Panc1 (cell line): ENCODE measurements at regions not wholly inside any gene's neighbourhood (a gene's known extent, or its start where the extent isn't known, plus 50 kb on each side); places are given as distances from the start of the nearest gene placed in this dataset.

Experiments
- ATAC-seq: fragments of 200-7000 bp; cut with Tn5 transposase; 2 replicates; pipeline ENCODE4 v1.9.1; 2020; ENCODE audit warnings: mild to moderate bottlenecking, moderate library complexity
- BruUV-seq: library from RNA; stranded (reverse); fragments of 400-500 nt; replicated peaks from 2 replicates; lab custom pipeline; 2021; lab: Mats Ljungman, UMichigan
- CTCF ChIA-PET: fragments of 300-600 bp; sonication (Branson Sonifier 250); formaldehyde crosslinking; loops from one replicate; lab custom pipeline; 2022; ENCODE audit warnings: antibody characterized with exemption; lab: Charles Lee
- POLR2A ChIA-PET: fragments of 300-600 bp; sonication (Branson Sonifier 250); formaldehyde crosslinking; loops from one replicate; lab custom pipeline; 2022; ENCODE audit warnings: antibody characterized with exemption; lab: Charles Lee
- DNase-seq: peaks from one replicate; pipeline ENCODE4 v3.0.0-alpha.2; 2010; ENCODE audit warnings: low read depth, low spot score
- H3K27ac ChIP-seq: 2 replicates; pipeline ENCODE4 v1.5.1; 2011; ENCODE audit warnings: mild to moderate bottlenecking, low read length, inconsistent platforms
- H3K27me3 ChIP-seq: fragments of 200-500 bp; sonication (Bioruptor generic); 2 replicates; pipeline ENCODE4 v1.6.0; 2014; ENCODE audit warnings: low read length, inconsistent platforms; ENCODE audit not compliant: control insufficient read depth, insufficient read depth
- H3K36me3 ChIP-seq: fragments of 200-500 bp; sonication (Bioruptor generic); 2 replicates; pipeline ENCODE4 v1.5.1; 2014; ENCODE audit warnings: inconsistent platforms, mild to moderate bottlenecking, low read length, moderate library complexity; ENCODE audit not compliant: control insufficient read depth, insufficient read depth
- H3K4me1 ChIP-seq: 2 replicates; pipeline ENCODE4 v1.5.1; 2011; ENCODE audit warnings: inconsistent platforms, mild to moderate bottlenecking, low read length, moderate library complexity; ENCODE audit not compliant: control insufficient read depth, insufficient read depth
- H3K4me3 ChIP-seq, 2 experiments: 2 replicates each; pipeline ENCODE4 v1.5.1; 2011 to 2012; ENCODE audit warnings: low read depth in 2 of 2, low read length in 2 of 2, mild to moderate bottlenecking in 2 of 2, inconsistent platforms in 1 of 2, moderate library complexity in 1 of 2
- H3K9me3 ChIP-seq: fragments of 200-500 bp; sonication (Bioruptor generic); 2 replicates; pipeline ENCODE4 v1.5.1; 2014; ENCODE audit warnings: low read depth, mild to moderate bottlenecking, inconsistent platforms, low read length, moderate library complexity; ENCODE audit not compliant: control insufficient read depth, insufficient read depth
- CTCF ChIP-seq: fragments of 450-650 bp; IDR thresholded peaks from 2 replicates; pipeline ENCODE4 v1.5.1; 2017; ENCODE audit warnings: mild to moderate bottlenecking
- POLR2AphosphoS5 ChIP-seq: IDR thresholded peaks from 2 replicates; pipeline ENCODE4 v1.6.1; 2012; ENCODE audit warnings: mild to moderate bottlenecking, low read depth, low read length, moderate library complexity
- REST ChIP-seq, 2 experiments: IDR thresholded peaks; 2 replicates each; pipeline ENCODE4 v1.6.1; 2011 to 2012; ENCODE audit warnings: low read depth in 2 of 2, control low read depth in 1 of 2, low read length in 1 of 2, mild to moderate bottlenecking in 1 of 2, moderate library complexity in 1 of 2; ENCODE audit not compliant: insufficient read depth in 1 of 2
- SIN3A ChIP-seq: IDR thresholded peaks from 2 replicates; pipeline ENCODE4 v1.6.1; 2012; ENCODE audit warnings: low read depth, mild to moderate bottlenecking, low read length, moderate library complexity, borderline replicate concordance; ENCODE audit not compliant: insufficient read depth
- TCF7L2 ChIP-seq: IDR thresholded peaks from 2 replicates; pipeline ENCODE4 v1.6.1; 2011; ENCODE audit warnings: mild to moderate bottlenecking, low read depth, low read length, inconsistent platforms
- in situ Hi-C: cut with HindIII; loops from 2 replicates; pipeline ENCODE4 v1.10.0; 2016; ENCODE audit warnings: low sequenced_read_pairs, low pct_unique_long_range_greater_than_20kb
- intact Hi-C: fragments of 100-400 bp; cut with micrococcal nuclease; formaldehyde crosslinking; loops from one replicate; pipeline ENCODE4 v1.10.0; 2022; ENCODE audit not compliant: unreplicated experiment

- CTCF ChIA-PET, result interaction anchor here (0.6 kb wide), 1 partner anchor 22 kb away, joined by 3 read pairs; no protein-coding TSS in a partner anchor
- intact Hi-C loops (no loop called here), in situ Hi-C loops (no loop called here)
- Histone ChIP-seq H3K36me3 (no peaks in the 10 kb centered on the region), H3K27me3 (no peaks in the 10 kb centered on the region; the same call in 1 of the 2 replicates), H3K27ac (no peak overlapping the region), H3K4me1 (no peaks in the 10 kb centered on the region), H3K4me3 (no peak overlapping the region), H3K9me3 (no peaks in the 10 kb centered on the region)
- POLR2A ChIA-PET, result no interaction called here
- TF ChIP-seq REST (IDR thresholded peaks at IDR 0.05; ENCODE audit: insufficient read depth in 1 of 2, low read depth in 2 of 2, low read length in 1 of 2), result no peak
- no peak for TF ChIP-seq SIN3A
- no peak for TF ChIP-seq POLR2AphosphoS5
- no peak for TF ChIP-seq CTCF
- no peak for TF ChIP-seq TCF7L2
- ATAC-seq, result no peak
- no TSS peak for BruUV-seq
- DNase-seq, result no peak
Observed at GRCh38 chr4:4714331-4714730, 145.1 kb upstream of the MSX1 start.

GRCh38 chr4:4712800-4713528, 146.5 kb upstream of the MSX1 start:
- H3K27ac ChIP-seq, result no peak overlapping the region
- H3K4me1 ChIP-seq, result no peaks in the 10 kb centered on the region
- ChIA-PET CTCF (no interaction called here), POLR2A (no interaction called here)
- no peaks in the 10 kb centered on the region for H3K36me3 ChIP-seq
- intact Hi-C loops (no loop called here), in situ Hi-C loops (no loop called here)
- no peak overlapping the region for H3K4me3 ChIP-seq
- no peaks in the 10 kb centered on the region for H3K9me3 ChIP-seq
- TF ChIP-seq CTCF (no peak), SIN3A (no peak)
- BruUV-seq, result no TSS peak
- ATAC-seq, result no peak
- no peak for DNase-seq
- H3K27me3 ChIP-seq, result peaks cover 3% of the 10 kb centered on the region
